ENCODE measurements at regions not wholly inside any gene's neighbourhood (a gene's known extent, or its start where the extent isn't known, plus 50 kb on each side); places are given as distances from the start of the nearest gene placed in this dataset.
"Not testable (repeated sequence)": the region's sequence is repeated elsewhere in the genome, so short reads cannot be mapped to it uniquely, and the experiment has no call there.

DNA sequence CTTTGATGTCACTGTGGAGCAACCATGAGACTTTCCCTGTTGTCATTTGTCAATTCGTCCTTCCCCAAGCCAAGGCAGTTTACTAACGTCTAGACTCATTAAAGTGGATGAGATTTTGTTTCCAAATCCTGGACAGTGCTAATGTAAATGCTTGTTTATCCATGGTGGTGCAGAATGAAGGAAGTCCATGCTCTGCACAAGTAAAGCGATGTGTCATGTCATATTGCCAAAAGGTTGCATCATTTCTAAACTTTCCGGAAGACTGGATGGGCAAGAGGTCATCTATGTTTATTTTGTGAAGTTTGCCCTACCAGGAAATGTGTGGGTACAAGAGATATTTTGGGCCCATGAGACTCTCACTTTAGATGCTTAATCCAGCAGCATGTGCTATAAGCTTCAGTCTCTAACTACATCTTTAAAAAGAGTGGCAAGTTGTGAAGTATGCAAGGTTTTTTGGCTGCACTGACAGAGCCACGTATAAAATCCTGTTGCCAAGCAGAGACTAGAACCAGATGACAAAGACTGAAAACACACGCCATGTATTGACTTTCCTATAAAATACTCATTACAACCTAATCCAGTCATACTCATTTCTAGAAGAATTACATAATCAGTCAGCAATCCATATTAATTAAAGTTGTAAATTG is 72.1 kb upstream of the FNDC3B start:
- no peak overlapping the region for H3K27ac Mint-ChIP-seq
- ATAC-seq = no peak
- no peaks in the 10 kb centered on the region for H3K4me1 Mint-ChIP-seq
- peaks cover 19% of the 10 kb centered on the region for H3K27me3 Mint-ChIP-seq
- no peaks in the 10 kb centered on the region for H3K36me3 Mint-ChIP-seq
- no peak overlapping the region for H3K4me3 Mint-ChIP-seq
- H3K9me3 Mint-ChIP-seq = no peaks in the 10 kb centered on the region

GRCh38 chr3:171967932-171968678 is 71.3 kb upstream of the FNDC3B start:
- H3K36me3 Mint-ChIP-seq = no peaks in the 10 kb centered on the region
- H3K9me3 Mint-ChIP-seq = no peaks in the 10 kb centered on the region
- no peaks in the 10 kb centered on the region for H3K4me1 Mint-ChIP-seq
- H3K27ac Mint-ChIP-seq = no peak overlapping the region
- ATAC-seq = no peak
- H3K4me3 Mint-ChIP-seq = no peak overlapping the region
- H3K27me3 Mint-ChIP-seq = peaks cover 11% of the 10 kb centered on the region

DNA sequence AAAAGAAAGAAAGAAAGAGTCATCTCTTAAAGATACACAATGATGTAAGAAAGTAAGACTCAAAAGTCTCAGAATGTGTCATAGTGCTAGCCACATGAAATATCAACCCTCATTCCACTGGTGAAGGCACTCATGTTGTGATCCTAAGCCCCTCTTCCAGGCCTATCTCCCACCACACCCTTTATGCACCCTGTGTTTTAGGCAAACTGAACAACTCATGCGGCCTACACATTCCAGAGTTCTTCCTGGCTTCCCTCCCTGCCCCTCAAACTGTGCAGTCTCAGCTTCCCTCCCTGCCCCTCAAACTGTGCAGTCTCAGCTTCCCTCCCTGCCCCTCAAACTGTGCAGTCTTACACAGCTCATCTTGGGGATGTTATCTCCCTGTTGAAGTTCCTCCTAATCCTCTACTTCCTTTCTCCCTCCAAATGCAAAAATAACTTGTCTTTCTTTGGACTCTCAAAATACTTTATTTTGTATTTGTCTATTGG is 69.0 kb upstream of the FNDC3B start:
- no peaks in the 10 kb centered on the region for H3K36me3 Mint-ChIP-seq
- no peaks in the 10 kb centered on the region for H3K9me3 Mint-ChIP-seq
- ATAC-seq = peak; percentile 35
- H3K27me3 Mint-ChIP-seq = peaks cover 11% of the 10 kb centered on the region
- no peak overlapping the region for H3K27ac Mint-ChIP-seq
- no peak overlapping the region for H3K4me3 Mint-ChIP-seq
- H3K4me1 Mint-ChIP-seq = no peaks in the 10 kb centered on the region

GRCh38 chr3:171971919-171972514 is 67.4 kb upstream of the FNDC3B start:
- Mint-ChIP-seq H3K9me3 (no peaks in the 10 kb centered on the region), H3K36me3 (no peaks in the 10 kb centered on the region), H3K4me3 (no peak overlapping the region), H3K27me3 (peaks cover 11% of the 10 kb centered on the region), H3K27ac (no peak overlapping the region), H3K4me1 (no peaks in the 10 kb centered on the region)
- ATAC-seq = no peak

- no peak overlapping the region for H3K4me3 Mint-ChIP-seq
- no peak for ATAC-seq
- H3K4me1 Mint-ChIP-seq = no peaks in the 10 kb centered on the region
- H3K27me3 Mint-ChIP-seq = peaks cover 11% of the 10 kb centered on the region
- H3K27ac Mint-ChIP-seq = no peak overlapping the region
- no peaks in the 10 kb centered on the region for H3K36me3 Mint-ChIP-seq
- peaks cover 1% of the 10 kb centered on the region for H3K9me3 Mint-ChIP-seq
Measured at GRCh38 chr3:171972871-171973348, 66.5 kb upstream of the FNDC3B start.

DNA sequence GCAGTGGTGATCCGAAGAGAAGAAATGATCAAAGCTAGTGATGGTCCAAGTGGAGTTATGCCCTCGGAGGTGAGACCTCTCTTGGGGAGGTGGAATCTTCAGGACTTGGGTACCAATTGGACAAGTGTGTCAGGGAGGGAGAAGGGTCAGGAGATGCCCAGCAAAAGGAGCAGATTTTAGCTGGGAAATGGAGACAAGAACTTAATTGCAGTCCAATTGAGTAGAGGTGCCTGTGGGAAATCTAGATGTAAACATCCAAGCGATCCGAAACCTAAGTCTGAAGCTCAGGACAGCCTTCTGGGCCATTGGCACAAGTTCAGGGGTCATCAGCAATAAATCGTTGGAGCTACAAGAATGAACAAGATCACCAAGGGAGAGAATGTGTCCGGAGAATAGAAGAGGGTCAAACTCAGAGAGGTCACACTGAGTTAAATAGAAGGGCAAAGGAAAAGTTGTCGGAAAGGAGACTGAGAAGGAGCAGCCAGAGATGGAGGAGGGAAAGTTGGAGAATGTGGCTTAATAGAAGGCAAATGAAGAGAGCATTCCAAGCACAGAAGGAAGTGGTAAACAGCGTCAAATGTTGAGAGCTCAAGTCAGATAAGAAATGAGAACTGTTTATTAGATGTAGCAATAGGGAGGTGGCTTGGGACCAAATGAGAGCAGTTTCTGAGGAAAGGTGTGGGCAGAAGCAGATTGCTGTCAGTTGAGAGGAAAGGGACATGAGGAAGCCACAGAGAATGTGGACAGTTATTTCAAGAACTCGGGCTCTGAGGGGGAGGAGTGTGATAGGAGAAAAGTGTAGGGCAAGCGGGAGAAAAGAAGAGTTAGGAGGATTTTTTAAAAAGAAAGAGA is 64.2 kb upstream of the FNDC3B start:
- ATAC-seq = no peak
- H3K4me3 Mint-ChIP-seq = no peak overlapping the region
- H3K27me3 Mint-ChIP-seq = no peaks in the 10 kb centered on the region
- H3K9me3 Mint-ChIP-seq = peaks cover 2% of the 10 kb centered on the region
- no peak overlapping the region for H3K27ac Mint-ChIP-seq
- no peaks in the 10 kb centered on the region for H3K36me3 Mint-ChIP-seq
- no peaks in the 10 kb centered on the region for H3K4me1 Mint-ChIP-seq

- ATAC-seq = no peak
- Mint-ChIP-seq H3K36me3 (no peaks in the 10 kb centered on the region), H3K27ac (no peak overlapping the region), H3K4me1 (no peaks in the 10 kb centered on the region), H3K9me3 (peaks cover 2% of the 10 kb centered on the region), H3K27me3 (no peaks in the 10 kb centered on the region), H3K4me3 (no peak overlapping the region)
Measured at GRCh38 chr3:171976526-171976925, 62.9 kb upstream of the FNDC3B start.

- no peak for ATAC-seq
- Mint-ChIP-seq H3K9me3 (peaks cover 2% of the 10 kb centered on the region), H3K4me1 (no peaks in the 10 kb centered on the region), H3K36me3 (no peaks in the 10 kb centered on the region), H3K27me3 (no peaks in the 10 kb centered on the region), H3K27ac (no peak overlapping the region), H3K4me3 (no peak overlapping the region)
Measured at GRCh38 chr3:171977441-171977840, 61.9 kb upstream of the FNDC3B start.

DNA sequence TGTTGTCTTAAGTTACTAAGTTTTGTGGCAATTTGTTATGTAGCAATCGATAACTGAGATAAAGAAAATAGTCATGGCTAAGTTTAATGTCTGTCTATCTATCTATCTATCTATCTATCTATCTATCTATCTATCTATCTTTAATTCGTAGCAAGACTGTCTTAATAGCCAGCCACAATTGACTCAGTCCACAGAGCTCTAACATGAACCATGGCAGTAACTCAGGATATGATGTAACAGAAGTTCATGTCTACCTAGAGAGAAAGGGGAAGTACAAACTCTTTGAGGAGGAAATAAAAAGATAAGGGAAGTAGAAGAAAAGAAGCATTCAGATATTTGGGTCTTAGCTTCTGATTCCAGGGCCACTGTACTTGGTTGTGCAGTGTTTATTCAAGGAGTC is 61.5 kb upstream of the FNDC3B start:
- Mint-ChIP-seq H3K36me3 (no peaks in the 10 kb centered on the region), H3K27me3 (no peaks in the 10 kb centered on the region), H3K4me1 (no peaks in the 10 kb centered on the region), H3K9me3 (peaks cover 2% of the 10 kb centered on the region), H3K4me3 (no peak overlapping the region), H3K27ac (no peak overlapping the region)
- ATAC-seq = no peak

- no peak overlapping the region for H3K4me3 Mint-ChIP-seq
- no peaks in the 10 kb centered on the region for H3K27me3 Mint-ChIP-seq
- no peaks in the 10 kb centered on the region for H3K4me1 Mint-ChIP-seq
- no peaks in the 10 kb centered on the region for H3K36me3 Mint-ChIP-seq
- no peak for ATAC-seq
- H3K9me3 Mint-ChIP-seq = peaks cover 2% of the 10 kb centered on the region
- H3K27ac Mint-ChIP-seq = no peak overlapping the region
Measured at GRCh38 chr3:171978390-171978789, 61.0 kb upstream of the FNDC3B start.

DNA sequence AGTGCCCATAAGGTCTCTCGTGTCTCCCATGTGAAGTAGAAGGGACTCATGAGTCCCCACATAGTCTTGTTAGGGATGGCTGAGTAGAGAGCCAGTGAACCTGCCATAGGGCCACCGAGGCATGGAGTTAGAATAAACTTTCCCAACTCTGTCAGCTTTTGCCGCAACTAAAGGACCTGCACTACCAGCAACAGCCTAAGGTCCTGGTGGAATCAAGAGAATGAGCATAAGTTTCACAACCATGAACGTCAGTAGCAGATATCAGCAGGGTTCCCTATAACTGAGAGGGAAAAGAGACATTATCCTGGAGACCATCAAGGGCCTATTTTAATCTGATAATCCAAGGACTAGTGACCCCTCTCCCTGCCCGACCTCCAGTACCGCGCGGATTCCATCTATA is 60.3 kb upstream of the FNDC3B start:
- Mint-ChIP-seq H3K9me3 (peaks cover 2% of the 10 kb centered on the region), H3K4me1 (no peaks in the 10 kb centered on the region), H3K27me3 (no peaks in the 10 kb centered on the region), H3K36me3 (no peaks in the 10 kb centered on the region), H3K27ac (no peak overlapping the region), H3K4me3 (no peak overlapping the region)
- no peak for ATAC-seq

DNA sequence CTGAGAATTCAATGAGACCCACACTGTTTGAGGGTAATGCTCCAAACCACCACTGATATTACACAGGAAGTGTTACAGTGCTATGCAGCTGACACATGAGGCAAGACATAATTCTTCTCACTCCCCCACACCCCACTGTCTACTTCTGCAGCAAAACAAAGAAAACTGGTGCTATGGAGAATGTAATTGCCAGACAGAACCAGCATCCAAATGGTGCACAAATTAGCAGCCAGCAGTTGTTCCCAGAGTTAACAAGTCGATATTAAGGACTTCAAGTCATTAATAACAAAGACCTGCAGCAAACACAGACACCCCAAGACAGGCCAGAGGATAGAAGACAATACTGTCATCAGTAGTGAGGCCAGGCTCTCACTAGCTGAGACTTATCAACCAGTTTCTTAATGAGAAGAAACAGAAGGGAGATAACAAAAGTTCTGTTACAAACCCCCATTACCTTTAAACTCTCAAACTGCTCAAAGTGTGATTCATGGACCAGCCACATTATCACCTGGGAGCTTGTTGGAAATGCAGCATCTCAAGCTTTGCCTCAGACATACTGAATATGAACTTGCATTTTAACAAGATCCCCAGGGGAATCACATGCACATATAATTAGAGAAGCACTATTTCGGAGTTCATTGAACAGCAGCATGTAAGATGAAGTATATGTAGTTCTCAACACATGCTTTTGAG is 58.7 kb upstream of the FNDC3B start:
- ATAC-seq = no peak
- Mint-ChIP-seq H3K36me3 (no peaks in the 10 kb centered on the region), H3K27me3 (no peaks in the 10 kb centered on the region), H3K27ac (no peak overlapping the region), H3K9me3 (peaks cover 2% of the 10 kb centered on the region), H3K4me3 (no peak overlapping the region), H3K4me1 (no peaks in the 10 kb centered on the region)

- Mint-ChIP-seq H3K27ac (no peak overlapping the region), H3K9me3 (peaks cover 2% of the 10 kb centered on the region), H3K4me1 (no peaks in the 10 kb centered on the region), H3K27me3 (no peaks in the 10 kb centered on the region), H3K4me3 (no peak overlapping the region), H3K36me3 (no peaks in the 10 kb centered on the region)
- no peak for ATAC-seq
Measured at GRCh38 chr3:171981271-171981605, 58.1 kb upstream of the FNDC3B start.

DNA sequence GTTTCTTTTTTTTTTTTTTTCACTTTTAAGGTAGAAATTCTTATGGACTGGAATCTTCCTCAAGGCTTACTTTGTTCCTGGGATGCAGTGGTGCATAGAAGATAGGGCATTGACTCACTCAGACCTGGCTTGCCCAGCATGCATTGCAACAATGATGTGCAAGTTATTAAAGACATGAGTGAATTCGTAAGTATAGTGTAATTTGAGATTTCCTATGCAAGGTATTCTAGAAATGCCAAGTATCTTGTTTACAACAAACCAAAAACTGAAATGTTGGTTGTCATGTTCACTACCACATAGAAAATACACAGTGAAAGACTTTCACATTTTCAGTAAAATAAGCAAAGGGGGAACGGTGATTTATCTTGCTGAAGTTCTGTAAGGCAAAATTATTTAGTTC is 56.5 kb upstream of the FNDC3B start:
- no peaks in the 10 kb centered on the region for H3K4me1 Mint-ChIP-seq
- H3K9me3 Mint-ChIP-seq = peaks cover 2% of the 10 kb centered on the region

GRCh38 chr3:171983685-171984084 is 55.7 kb upstream of the FNDC3B start:
- ATAC-seq, H3K36me3 Mint-ChIP-seq, H3K4me3 Mint-ChIP-seq, H3K27me3 Mint-ChIP-seq, H3K4me1 Mint-ChIP-seq, H3K27ac Mint-ChIP-seq, H3K9me3 Mint-ChIP-seq: not testable (repeated sequence)

More for the DNA sequence above, 56.5 kb upstream of the FNDC3B start:
- no peaks in the 10 kb centered on the region for H3K36me3 Mint-ChIP-seq
- ATAC-seq = no peak
- no peak overlapping the region for H3K27ac Mint-ChIP-seq
- H3K27me3 Mint-ChIP-seq = no peaks in the 10 kb centered on the region
- H3K4me3 Mint-ChIP-seq = no peak overlapping the region

Measured in stimulated activated memory B cell treated with anti-CD40 and anti-IgM and Interleukin-4, amounts not matched to agents 10 μg/mL and 1 μg/mL and 100 μg/mL, for 72 hours (primary cell).